Spleen (tissue), 7 donors: ENCODE measurements at regions not wholly inside any gene's neighbourhood (a gene's known extent, or its start where the extent isn't known, plus 50 kb on each side); places are given as distances from the start of the nearest gene placed in this dataset.

Source experiments
- POLR2A ChIP-seq, 3 donors: fragments of 450-650 bp; IDR thresholded peaks; one replicate each; pipeline ENCODE4 v1.5.1; 2017; ENCODE audit warnings: antibody characterized with exemption in 3 of 3, mild to moderate bottlenecking in 1 of 3
- TF ChIP-seq, protein P1 (sequence below), 11 experiments: fragments of 200-600 bp in 7 of 11; fragments of 450-650 bp in 4 of 11; sonication (generic) in 4 of 11; IDR thresholded peaks in 8 of 11; conservative IDR thresholded peaks in 3 of 11; 1 replicate in 7 of 11; 2 replicates in 4 of 11; pipeline versions ENCODE4 v1.4.0 to v1.8.0; 2016 to 2021; ENCODE audit warnings: antibody characterized with exemption in 11 of 11, inconsistent platforms in 4 of 11, mild to moderate bottlenecking in 1 of 11
- donor health status: DM: no; HTN: no; CAD: no; lungs with moderate emphysema.
- donor health status: DM: no; HTN: no; CAD: no.
- donor health status: DM: no; HTN: no; CAD: no.

DNA sequence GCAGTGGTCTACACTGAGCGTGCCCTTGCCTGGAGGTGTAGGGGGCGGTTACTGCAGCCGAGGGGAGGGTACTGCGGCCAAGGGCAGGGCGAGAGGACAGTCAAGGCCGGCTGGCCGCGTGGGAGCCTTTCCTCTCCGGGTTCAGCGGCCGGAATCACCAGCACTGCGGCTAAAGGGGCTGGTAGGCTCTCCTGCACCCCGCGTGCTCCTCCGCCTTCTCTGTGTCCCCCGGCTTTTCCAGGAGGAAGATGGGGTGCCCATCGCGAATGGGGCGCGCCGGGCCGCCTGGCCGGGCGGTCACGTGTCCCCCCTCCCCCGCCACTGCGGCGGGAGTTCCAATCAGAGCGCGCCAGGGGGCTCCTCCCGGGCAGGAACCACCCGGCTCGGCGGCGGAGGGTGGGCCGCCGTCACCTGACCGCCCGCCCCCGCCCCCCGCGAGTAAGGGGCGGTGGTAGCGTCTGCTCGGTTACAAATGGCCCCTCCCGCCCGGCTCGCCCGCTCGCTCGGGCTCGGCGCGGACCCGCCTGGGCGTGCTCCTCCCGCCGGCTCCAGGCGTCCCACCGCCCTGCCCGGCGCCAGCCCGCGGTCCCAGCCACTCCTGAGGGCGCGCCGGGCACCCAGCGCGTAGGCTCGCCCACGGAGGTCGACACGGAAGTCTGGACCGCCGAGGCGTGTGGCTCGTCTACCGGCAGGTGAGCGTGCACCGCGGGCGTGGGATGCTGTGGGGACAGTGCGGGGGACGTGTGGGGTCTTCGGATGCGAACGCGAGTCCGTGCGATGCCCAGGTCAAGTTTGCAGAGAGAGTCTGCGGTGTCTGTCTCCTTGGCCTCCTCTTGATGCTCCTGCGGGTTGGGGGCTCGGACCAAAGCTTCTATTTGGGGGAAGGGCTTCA is 242.6 kb upstream of the TOPAZ1 start:
- TF ChIP-seq, protein P1, sequence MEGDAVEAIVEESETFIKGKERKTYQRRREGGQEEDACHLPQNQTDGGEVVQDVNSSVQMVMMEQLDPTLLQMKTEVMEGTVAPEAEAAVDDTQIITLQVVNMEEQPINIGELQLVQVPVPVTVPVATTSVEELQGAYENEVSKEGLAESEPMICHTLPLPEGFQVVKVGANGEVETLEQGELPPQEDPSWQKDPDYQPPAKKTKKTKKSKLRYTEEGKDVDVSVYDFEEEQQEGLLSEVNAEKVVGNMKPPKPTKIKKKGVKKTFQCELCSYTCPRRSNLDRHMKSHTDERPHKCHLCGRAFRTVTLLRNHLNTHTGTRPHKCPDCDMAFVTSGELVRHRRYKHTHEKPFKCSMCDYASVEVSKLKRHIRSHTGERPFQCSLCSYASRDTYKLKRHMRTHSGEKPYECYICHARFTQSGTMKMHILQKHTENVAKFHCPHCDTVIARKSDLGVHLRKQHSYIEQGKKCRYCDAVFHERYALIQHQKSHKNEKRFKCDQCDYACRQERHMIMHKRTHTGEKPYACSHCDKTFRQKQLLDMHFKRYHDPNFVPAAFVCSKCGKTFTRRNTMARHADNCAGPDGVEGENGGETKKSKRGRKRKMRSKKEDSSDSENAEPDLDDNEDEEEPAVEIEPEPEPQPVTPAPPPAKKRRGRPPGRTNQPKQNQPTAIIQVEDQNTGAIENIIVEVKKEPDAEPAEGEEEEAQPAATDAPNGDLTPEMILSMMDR (IDR thresholded peaks at IDR 0.05 in 8 of 11, conservative IDR thresholded peaks at IDR 0.05 in 3 of 11): no peak
- no peak for TF ChIP-seq POLR2A (IDR thresholded peaks at IDR 0.05)
